ENCODE measurements at regions not wholly inside any gene's neighbourhood (a gene's known extent, or its start where the extent isn't known, plus 50 kb on each side); places are given as distances from the start of the nearest gene placed in this dataset.

DNA sequence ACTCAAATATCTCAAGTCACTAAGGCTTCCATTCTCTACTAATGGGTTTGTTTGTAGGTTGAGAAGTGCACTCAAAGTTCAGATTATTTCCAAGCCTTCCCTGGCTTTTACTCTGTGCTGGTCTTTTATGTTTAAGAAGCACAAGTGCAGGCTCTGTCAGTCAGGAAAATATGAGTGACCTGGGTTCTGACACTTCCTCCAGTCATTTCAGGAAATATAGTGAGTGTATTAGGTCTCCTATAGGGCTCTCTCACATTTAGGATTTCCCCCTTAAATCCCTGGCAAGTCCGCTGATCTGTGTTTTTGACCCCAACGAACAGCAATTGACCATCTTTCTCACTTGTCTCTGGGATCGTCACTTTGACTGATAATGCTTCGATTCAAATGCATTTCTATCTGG lies 210.2 kb downstream of the ARPP21 start:
- Histone ChIP-seq H3K4me1 (no peaks in the 10 kb centered on the region), H3K27ac (no peak overlapping the region), H3K4me3 (no peak overlapping the region), H3K27me3 (no peaks in the 10 kb centered on the region), H3K9me3 (no peaks in the 10 kb centered on the region), H3K36me3 (no peaks in the 10 kb centered on the region)
- intact Hi-C loops (cut with DNase I), result no loop called here
- TF ChIP-seq, protein P1, sequence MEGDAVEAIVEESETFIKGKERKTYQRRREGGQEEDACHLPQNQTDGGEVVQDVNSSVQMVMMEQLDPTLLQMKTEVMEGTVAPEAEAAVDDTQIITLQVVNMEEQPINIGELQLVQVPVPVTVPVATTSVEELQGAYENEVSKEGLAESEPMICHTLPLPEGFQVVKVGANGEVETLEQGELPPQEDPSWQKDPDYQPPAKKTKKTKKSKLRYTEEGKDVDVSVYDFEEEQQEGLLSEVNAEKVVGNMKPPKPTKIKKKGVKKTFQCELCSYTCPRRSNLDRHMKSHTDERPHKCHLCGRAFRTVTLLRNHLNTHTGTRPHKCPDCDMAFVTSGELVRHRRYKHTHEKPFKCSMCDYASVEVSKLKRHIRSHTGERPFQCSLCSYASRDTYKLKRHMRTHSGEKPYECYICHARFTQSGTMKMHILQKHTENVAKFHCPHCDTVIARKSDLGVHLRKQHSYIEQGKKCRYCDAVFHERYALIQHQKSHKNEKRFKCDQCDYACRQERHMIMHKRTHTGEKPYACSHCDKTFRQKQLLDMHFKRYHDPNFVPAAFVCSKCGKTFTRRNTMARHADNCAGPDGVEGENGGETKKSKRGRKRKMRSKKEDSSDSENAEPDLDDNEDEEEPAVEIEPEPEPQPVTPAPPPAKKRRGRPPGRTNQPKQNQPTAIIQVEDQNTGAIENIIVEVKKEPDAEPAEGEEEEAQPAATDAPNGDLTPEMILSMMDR (IDR thresholded peaks at IDR 0.05), result no peak
- TF ChIP-seq POLR2A (IDR thresholded peaks at IDR 0.05) (no peak), POLR2AphosphoS5 (IDR thresholded peaks at IDR 0.05; ENCODE audit: insufficient read depth in 1 of 2, low read depth in 1 of 2) (no peak)
- no peak for DNase-seq (ENCODE audit: extremely low spot score in 2 of 2)

DNA sequence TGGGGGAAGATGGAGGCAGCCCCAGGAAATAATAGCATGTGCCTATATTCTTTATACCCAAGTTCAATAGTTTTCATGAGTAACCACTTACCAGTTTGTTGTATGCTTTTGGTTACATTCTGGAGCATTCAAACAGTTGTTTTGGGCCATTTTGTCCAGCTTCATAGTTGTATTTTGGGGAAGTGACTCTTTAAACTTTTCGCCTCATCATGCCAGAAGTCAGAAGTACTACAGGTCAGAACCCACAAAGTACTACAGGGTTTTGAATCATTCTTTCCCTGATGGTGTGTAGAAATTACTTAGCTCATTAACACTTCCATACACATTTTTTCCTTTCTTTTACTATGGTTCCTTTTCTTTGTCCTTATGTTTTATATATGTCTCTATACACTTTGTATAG lies 210.6 kb downstream of the ARPP21 start:
- no peak for DNase-seq (ENCODE audit: extremely low spot score in 2 of 2)
- Histone ChIP-seq H3K4me1 (no peaks in the 10 kb centered on the region), H3K27me3 (no peaks in the 10 kb centered on the region), H3K4me3 (no peak overlapping the region), H3K9me3 (no peaks in the 10 kb centered on the region), H3K36me3 (no peaks in the 10 kb centered on the region), H3K27ac (no peak overlapping the region)
- intact Hi-C loops (cut with DNase I), result no loop called here
- TF ChIP-seq POLR2AphosphoS5 (IDR thresholded peaks at IDR 0.05; ENCODE audit: insufficient read depth in 1 of 2, low read depth in 1 of 2) (no peak), POLR2A (IDR thresholded peaks at IDR 0.05) (no peak)
- TF ChIP-seq, protein P1 (IDR thresholded peaks at IDR 0.05), result no peak

DNA sequence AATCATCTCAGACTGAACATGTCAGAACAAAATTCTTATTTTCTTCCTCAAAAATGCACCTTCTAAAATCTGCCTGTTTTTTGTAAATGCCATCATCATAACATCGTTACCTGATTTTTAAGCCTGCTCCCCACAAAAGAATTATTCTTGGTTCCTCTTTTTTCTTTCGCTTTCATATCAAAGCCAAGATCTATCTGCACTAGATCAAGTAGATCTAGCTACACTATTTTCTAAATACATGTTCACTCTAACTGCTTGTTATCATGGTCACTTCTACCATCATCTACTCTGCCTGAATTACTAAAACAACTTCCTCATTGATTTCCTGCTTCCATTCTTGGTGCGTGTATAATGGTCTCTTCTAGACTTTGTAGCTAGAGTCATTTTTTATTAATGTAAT lies 217.7 kb downstream of the ARPP21 start:
- no peak overlapping the region for H3K4me3 ChIP-seq
- H3K4me1 ChIP-seq, result no peaks in the 10 kb centered on the region
- no peaks in the 10 kb centered on the region for H3K36me3 ChIP-seq
- DNase-seq (ENCODE audit: extremely low spot score in 2 of 2), result no peak
- TF ChIP-seq POLR2AphosphoS5 (IDR thresholded peaks at IDR 0.05; ENCODE audit: insufficient read depth in 1 of 2, low read depth in 1 of 2), result no peak
- no peak for TF ChIP-seq POLR2A (IDR thresholded peaks at IDR 0.05)
- TF ChIP-seq, protein P1 (IDR thresholded peaks at IDR 0.05), result no peak
- no peaks in the 10 kb centered on the region for H3K27me3 ChIP-seq
- no peak overlapping the region for H3K27ac ChIP-seq
- no peaks in the 10 kb centered on the region for H3K9me3 ChIP-seq
- intact Hi-C loops (cut with DNase I), result no loop called here

DNA sequence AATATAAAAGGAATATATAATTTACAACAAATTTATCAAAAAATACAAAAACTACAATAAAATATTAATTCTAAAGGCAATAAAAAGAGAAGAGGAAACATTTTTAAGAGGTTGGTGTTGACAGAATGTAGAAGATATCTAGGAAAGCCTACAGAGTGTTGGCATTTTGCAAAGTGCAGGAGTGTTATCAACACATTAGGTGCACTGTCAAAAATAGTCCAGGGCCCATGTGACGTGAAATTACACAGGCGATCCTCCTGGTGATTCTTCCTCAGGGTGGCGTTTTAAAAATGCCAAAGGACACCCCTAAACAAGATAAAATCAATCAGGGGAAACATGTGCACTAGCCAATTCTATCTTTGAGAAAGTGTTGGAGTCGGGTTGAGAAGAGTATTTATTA lies 222.7 kb downstream of the ARPP21 start:
- no peak overlapping the region for H3K4me3 ChIP-seq

DNA sequence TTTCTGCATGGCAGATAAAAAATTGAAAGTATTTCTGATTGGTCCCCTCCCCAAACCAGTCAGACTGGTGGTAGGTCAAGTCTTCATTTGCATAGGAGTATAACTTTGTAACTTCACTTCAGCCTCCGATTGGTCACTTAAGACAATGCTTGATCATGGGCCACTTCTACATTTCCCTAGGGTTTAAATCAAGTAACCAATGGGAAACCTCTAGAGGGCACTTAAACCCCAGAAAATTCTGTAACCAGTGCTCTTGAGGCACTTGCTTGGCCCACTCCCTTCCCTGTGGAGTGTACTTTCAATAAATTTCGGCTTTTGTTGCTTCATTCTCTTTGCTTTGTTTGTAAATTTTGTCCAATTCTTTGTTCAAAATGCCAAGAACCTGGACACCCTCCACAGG lies 225.5 kb downstream of the ARPP21 start:
- intact Hi-C loops (cut with DNase I), result no loop called here
- Histone ChIP-seq H3K4me1 (no peaks in the 10 kb centered on the region), H3K27ac (no peak overlapping the region), H3K36me3 (no peaks in the 10 kb centered on the region), H3K27me3 (no peaks in the 10 kb centered on the region), H3K4me3 (no peak overlapping the region), H3K9me3 (no peaks in the 10 kb centered on the region)
- TF ChIP-seq, protein P1 (IDR thresholded peaks at IDR 0.05), result no peak
- TF ChIP-seq POLR2AphosphoS5 (IDR thresholded peaks at IDR 0.05; ENCODE audit: insufficient read depth in 1 of 2, low read depth in 1 of 2), result no peak
- TF ChIP-seq POLR2A (IDR thresholded peaks at IDR 0.05), result no peak
- no peak for DNase-seq (ENCODE audit: extremely low spot score in 2 of 2)

More for the DNA sequence above, 222.7 kb downstream of the ARPP21 start:
- Histone ChIP-seq H3K4me1 (no peaks in the 10 kb centered on the region), H3K27me3 (no peaks in the 10 kb centered on the region), H3K36me3 (no peaks in the 10 kb centered on the region), H3K9me3 (no peaks in the 10 kb centered on the region), H3K27ac (no peak overlapping the region)
- DNase-seq (ENCODE audit: extremely low spot score in 2 of 2), result no peak
- intact Hi-C loops (cut with DNase I), result no loop called here
- no peak for TF ChIP-seq POLR2A (IDR thresholded peaks at IDR 0.05)
- TF ChIP-seq, protein P1 (IDR thresholded peaks at IDR 0.05), result no peak
- no peak for TF ChIP-seq POLR2AphosphoS5 (IDR thresholded peaks at IDR 0.05; ENCODE audit: insufficient read depth in 1 of 2, low read depth in 1 of 2)

All from vagina (tissue), 2 donors.